PFSK-1 (cell line): ENCODE measurements at regions not wholly inside any gene's neighbourhood (a gene's known extent, or its start where the extent isn't known, plus 50 kb on each side); places are given as distances from the start of the nearest gene placed in this dataset.

Experiments used
- FOXP2 ChIP-seq: optimal IDR thresholded peaks from 2 replicates; pipeline ENCODE3; 2011; ENCODE audit warnings: borderline replicate concordance, control low read depth, inconsistent platforms; ENCODE audit not compliant: insufficient read depth; ENCODE audit errors: extremely low read length, extremely low read depth
- POLR2AphosphoS5 ChIP-seq: IDR thresholded peaks from 2 replicates; pipeline ENCODE4 v1.6.1; 2012; ENCODE audit warnings: low read depth, mild to moderate bottlenecking, control low read depth, low read length, moderate library complexity
- SIN3A ChIP-seq: IDR thresholded peaks from 2 replicates; pipeline ENCODE4 v1.6.1; 2012; ENCODE audit warnings: mild to moderate bottlenecking, low read length, moderate library complexity, borderline replicate concordance; ENCODE audit not compliant: insufficient read depth
- TAF1 ChIP-seq: IDR thresholded peaks from 2 replicates; pipeline ENCODE4 v1.6.1; 2012; ENCODE audit warnings: low read length, control low read depth, borderline replicate concordance; ENCODE audit not compliant: insufficient read depth
- TF ChIP-seq, protein P1 (sequence below), 2 experiments: IDR thresholded peaks; 2 replicates each; pipeline versions ENCODE4 v1.6.1 to v1.8.0; 2011 to 2012; ENCODE audit warnings: low read depth in 2 of 2, low read length in 2 of 2, control low read depth in 1 of 2, inconsistent platforms in 1 of 2, mild to moderate bottlenecking in 1 of 2, moderate library complexity in 1 of 2; ENCODE audit not compliant: insufficient read depth in 1 of 2

DNA sequence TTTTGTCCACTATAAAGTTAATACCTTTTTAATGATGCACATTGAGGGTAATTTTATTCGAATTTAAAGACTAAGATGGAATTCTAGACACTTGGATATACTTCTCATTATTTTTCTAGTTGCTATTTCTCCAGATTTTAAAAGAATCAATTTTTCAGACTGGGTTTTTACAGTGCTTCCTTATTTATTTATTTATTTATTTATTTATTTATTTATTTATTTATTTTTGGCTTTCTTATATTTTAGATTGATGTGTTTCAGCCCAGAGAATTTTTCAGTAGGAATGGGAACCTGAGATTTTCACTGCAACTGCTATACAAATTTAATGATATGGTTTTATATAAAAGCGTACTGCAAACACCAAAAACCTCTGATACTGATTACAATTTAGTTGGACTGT, 448.7 kb downstream of the ZPLD1 start:
- no peak for TF ChIP-seq POLR2AphosphoS5
- TF ChIP-seq SIN3A = no peak
- TF ChIP-seq, protein P1, sequence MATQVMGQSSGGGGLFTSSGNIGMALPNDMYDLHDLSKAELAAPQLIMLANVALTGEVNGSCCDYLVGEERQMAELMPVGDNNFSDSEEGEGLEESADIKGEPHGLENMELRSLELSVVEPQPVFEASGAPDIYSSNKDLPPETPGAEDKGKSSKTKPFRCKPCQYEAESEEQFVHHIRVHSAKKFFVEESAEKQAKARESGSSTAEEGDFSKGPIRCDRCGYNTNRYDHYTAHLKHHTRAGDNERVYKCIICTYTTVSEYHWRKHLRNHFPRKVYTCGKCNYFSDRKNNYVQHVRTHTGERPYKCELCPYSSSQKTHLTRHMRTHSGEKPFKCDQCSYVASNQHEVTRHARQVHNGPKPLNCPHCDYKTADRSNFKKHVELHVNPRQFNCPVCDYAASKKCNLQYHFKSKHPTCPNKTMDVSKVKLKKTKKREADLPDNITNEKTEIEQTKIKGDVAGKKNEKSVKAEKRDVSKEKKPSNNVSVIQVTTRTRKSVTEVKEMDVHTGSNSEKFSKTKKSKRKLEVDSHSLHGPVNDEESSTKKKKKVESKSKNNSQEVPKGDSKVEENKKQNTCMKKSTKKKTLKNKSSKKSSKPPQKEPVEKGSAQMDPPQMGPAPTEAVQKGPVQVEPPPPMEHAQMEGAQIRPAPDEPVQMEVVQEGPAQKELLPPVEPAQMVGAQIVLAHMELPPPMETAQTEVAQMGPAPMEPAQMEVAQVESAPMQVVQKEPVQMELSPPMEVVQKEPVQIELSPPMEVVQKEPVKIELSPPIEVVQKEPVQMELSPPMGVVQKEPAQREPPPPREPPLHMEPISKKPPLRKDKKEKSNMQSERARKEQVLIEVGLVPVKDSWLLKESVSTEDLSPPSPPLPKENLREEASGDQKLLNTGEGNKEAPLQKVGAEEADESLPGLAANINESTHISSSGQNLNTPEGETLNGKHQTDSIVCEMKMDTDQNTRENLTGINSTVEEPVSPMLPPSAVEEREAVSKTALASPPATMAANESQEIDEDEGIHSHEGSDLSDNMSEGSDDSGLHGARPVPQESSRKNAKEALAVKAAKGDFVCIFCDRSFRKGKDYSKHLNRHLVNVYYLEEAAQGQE (IDR thresholded peaks at IDR 0.05; ENCODE audit: insufficient read depth in 1 of 2, low read depth in 2 of 2, low read length in 2 of 2) = no peak
- TF ChIP-seq FOXP2 = no peak
- no peak for TF ChIP-seq TAF1

DNA sequence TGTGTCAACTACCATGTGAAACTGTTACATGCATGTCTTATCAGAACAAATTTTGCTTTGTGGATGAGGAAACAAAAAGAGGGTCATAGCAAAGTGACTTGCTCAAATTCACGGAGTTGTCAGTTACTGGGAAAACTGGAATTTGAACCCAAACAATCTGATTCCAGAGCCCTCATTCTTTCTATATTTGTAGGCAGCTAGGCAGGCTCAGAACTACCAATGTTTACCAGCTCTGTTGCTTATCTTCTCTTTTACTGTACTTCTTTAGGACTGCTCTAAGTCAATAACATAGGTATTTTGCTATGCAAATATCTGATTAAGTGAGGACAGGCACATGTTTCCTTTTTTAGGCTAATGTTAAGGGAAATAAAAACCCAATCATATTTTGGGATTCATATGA, 450.5 kb downstream of the ZPLD1 start:
- TF ChIP-seq TAF1 (no peak), FOXP2 (no peak), POLR2AphosphoS5 (no peak), SIN3A (no peak)
- TF ChIP-seq, protein P1 (IDR thresholded peaks at IDR 0.05; ENCODE audit: insufficient read depth in 1 of 2, low read depth in 2 of 2, low read length in 2 of 2) = no peak

DNA sequence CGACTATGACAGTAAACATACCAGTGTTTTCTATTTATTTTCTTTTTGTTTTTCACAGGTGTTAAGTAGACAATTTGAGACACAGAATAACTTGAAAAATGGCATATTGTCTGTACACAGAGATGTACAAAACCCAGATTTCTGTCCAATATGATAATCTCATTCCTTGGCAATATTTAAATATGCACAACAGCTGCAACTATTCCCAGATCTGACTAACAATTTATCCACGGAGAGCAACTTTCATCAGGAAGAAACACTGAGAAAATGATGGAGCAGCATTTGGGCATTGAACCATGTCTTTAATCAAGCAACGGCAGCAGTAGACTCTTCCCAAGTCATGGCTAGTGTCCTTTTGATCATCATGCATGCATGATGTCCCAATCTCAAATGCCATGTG, 452.6 kb downstream of the ZPLD1 start:
- TF ChIP-seq FOXP2 (no peak), POLR2AphosphoS5 (no peak), SIN3A (no peak)
- TF ChIP-seq, protein P1 (IDR thresholded peaks at IDR 0.05; ENCODE audit: insufficient read depth in 1 of 2, low read depth in 2 of 2, low read length in 2 of 2) = no peak

DNA sequence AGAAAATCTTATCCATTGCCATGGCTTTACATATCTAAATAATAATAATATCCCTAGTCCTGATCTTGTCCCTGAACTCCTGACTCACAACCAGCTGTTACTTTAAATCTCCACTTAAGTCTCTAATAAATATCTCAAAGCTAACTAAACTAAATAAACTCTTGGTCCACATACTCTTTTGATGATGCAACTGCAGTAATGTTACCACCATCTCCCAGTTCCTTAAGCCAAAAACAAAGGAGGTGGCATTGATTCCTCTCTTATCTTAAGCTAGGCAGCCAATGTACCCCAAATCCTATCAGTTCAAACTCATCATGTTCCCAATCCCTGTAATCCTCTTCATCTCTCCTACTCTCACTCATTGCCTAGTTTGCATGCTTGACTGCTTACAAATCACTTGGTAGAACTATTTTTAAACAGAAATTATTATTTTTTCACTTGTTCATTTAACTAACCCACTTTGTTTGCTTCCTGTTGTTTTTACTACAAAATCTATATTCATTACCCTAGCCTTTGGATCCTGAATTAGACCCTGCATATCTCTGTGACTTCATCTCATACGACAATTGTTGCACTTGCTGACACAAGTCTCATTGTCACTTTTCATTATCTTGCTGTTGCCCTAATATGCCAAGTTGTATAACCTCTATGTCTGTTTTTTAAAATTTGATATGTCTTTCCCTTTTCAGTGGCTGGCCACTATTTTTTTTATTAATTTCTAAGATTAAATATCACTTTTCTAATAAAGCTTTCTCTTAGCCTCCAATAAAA, 462.2 kb downstream of the ZPLD1 start:
- TF ChIP-seq SIN3A = no peak
- no peak for TF ChIP-seq FOXP2
- TF ChIP-seq, protein P1 (IDR thresholded peaks at IDR 0.05; ENCODE audit: insufficient read depth in 1 of 2, low read depth in 2 of 2, low read length in 2 of 2) = no peak
- no peak for TF ChIP-seq POLR2AphosphoS5
- no peak for TF ChIP-seq TAF1
